Prostate gland (tissue), 2 donors: ENCODE measurements at regions not wholly inside any gene's neighbourhood (a gene's known extent, or its start where the extent isn't known, plus 50 kb on each side); places are given as distances from the start of the nearest gene placed in this dataset.

Experiments used
- DNase-seq: peaks from one replicate; pipeline ENCODE4 v3.0.0-alpha.2; 2019; ENCODE audit warnings: low spot score
- H3K27ac ChIP-seq, 2 donors: fragments of 200-600 bp; sonication (generic); 2 replicates each; pipeline ENCODE4 v1.5.1; 2017 to 2019
- H3K27me3 ChIP-seq: fragments of 200-600 bp; sonication (generic); replicated peaks from 2 replicates; pipeline ENCODE4 v1.5.1; 2019; ENCODE audit not compliant: insufficient read depth
- H3K36me3 ChIP-seq, 2 donors: fragments of 200-600 bp; sonication (generic); 1 replicate in 1 of 2; 2 replicates in 1 of 2; pipeline versions ENCODE4 v1.5.1 to v1.8.1; 2017 to 2019
- H3K4me1 ChIP-seq: fragments of 200-600 bp; sonication (generic); replicated peaks from 2 replicates; pipeline ENCODE4 v1.5.1; 2019
- H3K4me3 ChIP-seq, 2 donors: fragments of 200-600 bp; sonication (generic); 2 replicates each; pipeline ENCODE4 v1.5.1; 2017 to 2019
- H3K9me3 ChIP-seq: fragments of 200-600 bp; sonication (generic); 2 replicates; pipeline ENCODE4 v1.5.1; 2017
- CTCF ChIP-seq, 4 experiments: fragments of 200-600 bp in 2 of 4; fragments of 450-650 bp in 2 of 4; sonication (generic) in 2 of 4; IDR thresholded peaks; 1 replicate in 3 of 4; 2 replicates in 1 of 4; pipeline ENCODE4 v1.5.1; 2016 to 2019; ENCODE audit warnings: antibody characterized with exemption in 4 of 4, mild to moderate bottlenecking in 2 of 4, moderate library complexity in 2 of 4
- POLR2A ChIP-seq: fragments of 450-650 bp; IDR thresholded peaks from one replicate; pipeline ENCODE4 v1.6.1; 2016; ENCODE audit warnings: antibody characterized with exemption, mild to moderate bottlenecking
- POLR2AphosphoS5 ChIP-seq: sonication (generic); formaldehyde crosslinking; IDR thresholded peaks from one replicate; pipeline ENCODE4 v1.6.1; 2017; ENCODE audit warnings: antibody characterized with exemption
- WGBS: methylation state at CpG from one replicate; pipeline ENCODE4 v1.1.5; 2018; 5-methylcytosine and 5-hydroxymethylcytosine counted together
- intact Hi-C: fragments of 100-400 bp; cut with DNase I; formaldehyde crosslinking; loops from one replicate; pipeline ENCODE4 v1.14.2; 2022

DNA sequence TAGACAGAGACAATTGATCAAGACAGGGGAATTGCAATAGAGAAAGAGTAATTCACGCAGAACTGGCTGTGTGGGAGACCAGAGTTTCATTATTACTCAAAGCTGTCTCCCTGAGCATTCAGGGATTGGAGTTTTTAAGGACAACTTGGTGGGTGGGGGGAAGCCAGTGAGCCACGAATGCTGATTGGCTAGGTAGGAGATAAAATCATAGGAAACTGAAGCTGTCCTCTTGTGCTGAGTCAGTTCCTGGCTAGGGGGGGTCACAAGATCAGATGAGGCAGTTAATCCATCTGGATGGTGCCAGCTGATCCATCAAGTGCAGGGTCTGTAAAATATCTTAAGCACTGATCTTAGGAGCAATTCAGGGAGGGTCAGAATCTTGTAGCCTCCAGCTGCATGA lies 358.6 kb downstream of the GPM6A start:
- TF ChIP-seq POLR2A (no peak), CTCF (IDR thresholded peaks at IDR 0.05) (no peak), POLR2AphosphoS5 (no peak)
- no peak for DNase-seq
- Histone ChIP-seq H3K27me3 (no peaks in the 10 kb centered on the region), H3K27ac (no peak overlapping the region), H3K36me3 (no peaks in the 10 kb centered on the region), H3K4me3 (no peak overlapping the region), H3K9me3 (no peaks in the 10 kb centered on the region), H3K4me1 (no peaks in the 10 kb centered on the region)
- intact Hi-C loops = no loop called here
- WGBS = 70% methylated on average over 2 of the region's 2 CpGs

DNA sequence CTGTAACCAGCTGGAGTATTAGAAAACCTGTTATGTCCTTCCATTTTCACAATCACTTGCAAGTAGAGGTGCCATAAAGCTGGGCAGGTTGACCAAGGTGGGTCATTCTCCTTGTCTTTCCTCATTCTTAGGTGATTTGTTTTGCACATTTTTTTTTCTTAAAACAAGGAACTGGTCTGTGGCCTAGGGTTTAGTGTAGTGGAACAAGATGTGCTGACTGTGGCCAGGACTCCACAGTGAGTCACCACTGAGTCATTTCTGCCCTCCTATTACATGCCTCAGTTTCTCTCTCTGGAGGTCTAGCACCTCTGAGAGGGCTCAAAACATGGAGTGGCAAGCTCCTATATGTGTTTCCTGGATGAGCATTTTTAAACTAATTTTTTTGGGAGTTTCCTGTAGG lies 355.9 kb downstream of the GPM6A start:
- Histone ChIP-seq H3K4me1 (no peaks in the 10 kb centered on the region), H3K27me3 (no peaks in the 10 kb centered on the region), H3K27ac (no peak overlapping the region), H3K4me3 (no peak overlapping the region), H3K9me3 (no peaks in the 10 kb centered on the region), H3K36me3 (no peaks in the 10 kb centered on the region)
- TF ChIP-seq CTCF (IDR thresholded peaks at IDR 0.05) = no peak
- TF ChIP-seq POLR2A = no peak
- TF ChIP-seq POLR2AphosphoS5 = no peak
- no peak for DNase-seq
- intact Hi-C loops = no loop called here

- no peak for TF ChIP-seq CTCF (IDR thresholded peaks at IDR 0.05)
- Histone ChIP-seq H3K4me3 (no peak overlapping the region), H3K27me3 (no peaks in the 10 kb centered on the region), H3K9me3 (no peaks in the 10 kb centered on the region), H3K27ac (no peak overlapping the region), H3K4me1 (no peaks in the 10 kb centered on the region), H3K36me3 (no peaks in the 10 kb centered on the region)
- intact Hi-C loops = no loop called here
- DNase-seq = no peak
- 19% methylated on average over 2 of the region's 2 CpGs for WGBS
Measured at GRCh38 chr4:175457956-175458355, 354.1 kb downstream of the GPM6A start.

GRCh38 chr4:175459571-175459970 lies 352.5 kb downstream of the GPM6A start:
- no peaks in the 10 kb centered on the region for H3K9me3 ChIP-seq
- TF ChIP-seq POLR2AphosphoS5 (no peak), CTCF (IDR thresholded peaks at IDR 0.05) (no peak), POLR2A (no peak)
- DNase-seq = no peak
- no peaks in the 10 kb centered on the region for H3K36me3 ChIP-seq
- no peak overlapping the region for H3K27ac ChIP-seq
- intact Hi-C loops = no loop called here
- no peak overlapping the region for H3K4me3 ChIP-seq
- no peaks in the 10 kb centered on the region for H3K4me1 ChIP-seq
- no peaks in the 10 kb centered on the region for H3K27me3 ChIP-seq

- Histone ChIP-seq H3K4me1 (no peaks in the 10 kb centered on the region), H3K27ac (no peak overlapping the region), H3K36me3 (no peaks in the 10 kb centered on the region), H3K27me3 (no peaks in the 10 kb centered on the region), H3K9me3 (no peaks in the 10 kb centered on the region), H3K4me3 (no peak overlapping the region)
- TF ChIP-seq POLR2AphosphoS5 (no peak), CTCF (IDR thresholded peaks at IDR 0.05) (no peak), POLR2A (no peak)
- DNase-seq = no peak
- intact Hi-C loops = no loop called here
- 81% methylated on average over 4 of the region's 4 CpGs for WGBS
Measured at GRCh38 chr4:175460414-175460813, 351.6 kb downstream of the GPM6A start.
